Fibroblast of skin of back (primary cell): ENCODE measurements at regions not wholly inside any gene's neighbourhood (a gene's known extent, or its start where the extent isn't known, plus 50 kb on each side); places are given as distances from the start of the nearest gene placed in this dataset.
"Not testable (repeated sequence)": the region's sequence is repeated elsewhere in the genome, so short reads cannot be mapped to it uniquely, and the experiment has no call there.

Source experiments
- DNase-seq: peaks from one replicate; pipeline ENCODE4 v3.0.0-alpha.2; 2013

- DNase-seq = peak; percentile 76
Observed at GRCh38 chr15:38002883-38003477, 68.5 kb downstream of the TMCO5A start.

- DNase-seq = no peak
Observed at GRCh38 chr15:38004218-38004861, 69.9 kb downstream of the TMCO5A start.

GRCh38 chr15:38005953-38006808, 71.7 kb downstream of the TMCO5A start:
- DNase-seq = peak; percentile 13

- no peak for DNase-seq
Observed at GRCh38 chr15:38010395-38010794, 76.0 kb downstream of the TMCO5A start.

- no peak for DNase-seq
Observed at GRCh38 chr15:38012894-38013293, 78.5 kb downstream of the TMCO5A start.

- DNase-seq = no peak
Observed at GRCh38 chr15:38017721-38018120, 83.3 kb downstream of the TMCO5A start.

GRCh38 chr15:38019066-38019465, 84.6 kb downstream of the TMCO5A start:
- no peak for DNase-seq

- DNase-seq = no peak
Observed at GRCh38 chr15:38021259-38021658, 86.8 kb downstream of the TMCO5A start.

- DNase-seq = no peak
Observed at GRCh38 chr15:38024293-38025091, 90.1 kb downstream of the TMCO5A start.

GRCh38 chr15:38025656-38026055, 91.2 kb downstream of the TMCO5A start:
- not testable (repeated sequence) for DNase-seq

- DNase-seq = peak; percentile 18
Observed at GRCh38 chr15:38028869-38029268, 94.4 kb downstream of the TMCO5A start.

GRCh38 chr15:38029736-38030135, 95.3 kb downstream of the TMCO5A start:
- no peak for DNase-seq

GRCh38 chr15:38030609-38031008, 96.2 kb downstream of the TMCO5A start:
- DNase-seq = no peak

GRCh38 chr15:38035701-38036100, 101.3 kb downstream of the TMCO5A start:
- peak; percentile 70 for DNase-seq

- no peak for DNase-seq
Observed at GRCh38 chr15:38036790-38037338, 102.4 kb downstream of the TMCO5A start.

- DNase-seq = peak; percentile 90
Observed at GRCh38 chr15:38038659-38039442, 104.4 kb downstream of the TMCO5A start.

GRCh38 chr15:38040615-38041014, 106.2 kb downstream of the TMCO5A start:
- no peak for DNase-seq

- DNase-seq = peak; percentile 82
Observed at GRCh38 chr15:38041576-38041975, 107.1 kb downstream of the TMCO5A start.

- peak; percentile 59 for DNase-seq
Observed at GRCh38 chr15:38042211-38042610, 107.8 kb downstream of the TMCO5A start.

- DNase-seq = no peak
Observed at GRCh38 chr15:38042707-38043445, 108.4 kb downstream of the TMCO5A start.
